Fibroblast of skin of right quadriceps (primary cell): ENCODE measurements at regions not wholly inside any gene's neighbourhood (a gene's known extent, or its start where the extent isn't known, plus 50 kb on each side); places are given as distances from the start of the nearest gene placed in this dataset.
"Not testable (repeated sequence)": the region's sequence is repeated elsewhere in the genome, so short reads cannot be mapped to it uniquely, and the experiment has no call there.

Experiments used
- DNase-seq: peaks from one replicate; pipeline ENCODE4 v3.0.0-alpha.2; 2013

GRCh38 chr11:45754741-45755140, 50.2 kb upstream of the SLC35C1 start:
- no peak for DNase-seq

GRCh38 chr11:45754261-45754709, 50.7 kb upstream of the SLC35C1 start:
- no peak for DNase-seq

DNA sequence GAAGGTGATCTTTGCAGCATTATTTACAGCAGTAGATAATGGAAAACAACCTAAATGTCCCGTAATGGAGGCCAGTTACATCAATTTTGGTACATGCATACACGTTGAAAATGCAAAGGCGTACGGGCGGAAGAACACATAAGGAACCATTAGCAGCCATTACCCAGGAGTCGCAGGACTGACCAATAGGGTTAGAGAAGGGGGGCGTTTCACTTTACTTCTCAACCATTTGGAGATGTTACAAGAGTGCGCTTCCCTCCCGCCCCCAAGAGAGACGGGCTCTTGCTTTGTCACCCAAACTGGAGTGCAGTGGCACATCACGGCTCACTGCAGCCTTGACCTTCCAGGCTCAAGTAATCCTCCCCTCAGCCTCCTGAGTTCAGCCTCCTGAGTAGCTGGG, 52.8 kb upstream of the SLC35C1 start:
- no peak for DNase-seq

DNA sequence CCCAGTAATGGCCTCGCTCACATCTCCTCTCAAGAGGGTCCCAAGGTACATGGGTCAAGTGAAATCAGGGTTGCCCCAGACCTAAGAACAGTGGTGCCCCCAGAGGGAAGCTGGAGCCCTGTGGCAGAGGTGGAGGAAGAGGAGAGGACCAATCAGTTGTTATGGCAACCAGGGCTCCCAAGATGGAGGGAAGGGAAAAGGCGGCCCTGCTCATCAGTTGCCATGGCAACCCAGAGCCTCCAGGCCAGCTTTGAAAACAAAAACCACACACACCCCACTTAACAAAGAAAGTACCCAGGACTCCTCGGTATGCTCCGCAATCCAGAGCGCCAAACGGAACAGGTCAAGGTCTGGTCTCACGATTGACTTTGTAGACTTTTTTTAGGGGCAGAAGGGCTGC, 53.5 kb upstream of the SLC35C1 start:
- no peak for DNase-seq

DNA sequence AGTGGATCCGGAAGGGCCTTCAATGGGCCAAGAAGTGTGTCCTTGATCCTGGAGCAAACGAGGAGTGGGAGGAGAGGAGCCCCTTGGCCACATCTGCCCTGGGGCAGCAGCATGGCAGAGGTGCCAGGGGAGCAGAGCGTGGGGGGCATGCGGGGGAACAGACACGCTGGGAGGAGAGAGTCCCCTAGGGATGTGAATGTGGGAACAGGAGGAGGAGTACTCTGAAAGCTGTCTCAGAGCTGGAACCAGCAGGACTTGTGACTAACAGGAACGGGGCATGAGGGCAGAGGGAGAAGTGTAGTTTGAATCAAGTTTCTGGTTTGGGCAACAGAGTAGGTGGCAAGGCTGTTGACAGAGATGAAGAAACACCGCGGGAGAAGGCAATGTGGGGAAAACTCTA, 54.5 kb upstream of the SLC35C1 start:
- no peak for DNase-seq

DNA sequence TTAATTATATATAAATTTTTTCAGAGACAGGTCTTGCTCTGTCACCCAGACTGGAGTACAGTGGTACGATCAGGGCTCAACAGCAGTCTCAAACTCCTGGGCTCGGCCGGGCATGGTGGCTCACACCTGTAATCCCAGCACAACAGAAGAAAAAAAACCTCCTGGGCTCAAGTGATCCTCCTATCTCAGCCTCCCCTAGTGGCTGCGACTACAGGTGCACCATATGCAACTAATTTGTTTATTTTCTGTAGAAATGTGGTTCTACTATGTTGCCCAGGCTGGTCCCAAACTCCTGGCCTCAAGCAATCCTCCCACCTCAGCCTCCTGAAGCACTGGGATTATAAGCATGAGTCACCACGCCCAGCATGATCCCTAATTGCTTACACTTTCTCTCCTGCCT, 56.1 kb upstream of the SLC35C1 start:
- no peak for DNase-seq

DNA sequence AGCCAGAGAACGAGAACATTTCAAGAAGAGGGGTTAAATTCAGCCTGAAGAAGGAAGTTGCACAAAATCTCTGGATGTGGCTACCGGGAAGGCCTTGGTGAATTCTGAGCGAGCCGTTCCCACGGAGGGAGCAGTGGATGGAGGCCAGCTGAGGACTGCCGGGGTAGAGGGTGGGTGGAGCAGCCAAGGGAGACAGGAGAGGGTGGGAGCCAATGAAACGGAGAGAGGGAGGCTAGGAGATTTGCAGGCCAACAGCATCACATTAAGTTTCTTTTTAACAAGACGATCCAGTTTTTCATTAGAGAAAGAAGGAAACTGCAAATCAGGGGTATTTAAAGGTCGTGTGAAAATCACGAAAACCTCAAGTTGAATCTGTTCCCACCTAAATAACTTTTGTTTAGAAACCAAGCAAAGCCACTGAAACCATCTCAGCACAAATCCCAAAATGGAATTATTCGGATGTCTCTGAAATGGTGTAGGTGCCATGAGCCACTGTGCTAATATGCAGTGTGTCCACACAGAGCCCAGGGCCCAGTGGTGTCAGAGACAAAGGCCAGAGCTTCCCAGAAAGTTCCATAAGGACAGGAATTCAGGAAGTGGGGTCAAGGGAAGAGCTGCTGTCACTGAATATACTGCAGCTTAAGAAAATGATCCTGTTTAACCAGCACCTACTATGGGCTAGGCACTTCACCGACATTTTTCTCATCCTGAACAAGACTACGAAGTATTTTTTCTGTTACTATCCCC, 59.7 kb upstream of the SLC35C1 start:
- no peak for DNase-seq

DNA sequence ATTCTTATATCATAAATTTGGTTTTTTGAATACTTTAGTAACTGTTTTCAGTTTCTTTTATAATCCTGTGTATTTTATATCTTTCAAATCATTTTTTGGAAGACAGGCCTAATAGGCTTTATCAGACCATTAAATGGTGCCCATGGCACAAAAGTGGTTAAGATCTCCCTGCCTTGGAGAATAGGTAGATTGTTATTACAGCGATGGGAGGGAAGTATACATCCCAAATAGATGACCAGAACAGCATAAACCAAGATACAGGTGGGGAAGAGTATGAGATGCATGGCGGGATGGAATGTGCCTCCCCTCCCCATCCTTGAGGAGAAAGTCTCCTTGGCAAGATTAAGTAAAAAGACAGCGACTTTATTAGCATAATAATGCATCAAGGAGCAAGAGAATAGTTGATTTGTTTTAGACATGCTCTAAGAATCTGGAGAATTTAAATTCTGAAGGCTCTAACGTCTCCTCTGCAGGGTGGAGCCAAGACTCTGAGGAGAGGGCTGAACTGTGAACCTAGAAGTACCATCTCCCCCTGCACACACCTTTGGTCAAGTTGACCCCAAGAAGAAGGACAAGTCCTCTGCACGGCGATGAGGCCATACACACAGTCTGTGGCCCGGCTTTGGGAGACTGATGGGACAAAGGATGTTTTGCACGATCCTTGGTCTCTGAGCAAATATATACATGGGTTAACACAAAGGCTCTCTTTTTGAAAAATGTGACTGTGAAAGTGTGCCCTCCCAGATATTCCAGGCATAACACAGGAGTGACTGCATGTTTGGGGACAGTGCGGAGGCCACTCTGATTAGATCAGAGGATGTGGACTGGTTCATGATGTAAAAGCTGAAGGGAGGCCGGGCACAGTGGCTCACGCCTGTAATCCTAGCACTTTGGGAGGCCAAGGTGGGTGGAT, 61.1 kb upstream of the SLC35C1 start:
- no peak for DNase-seq

DNA sequence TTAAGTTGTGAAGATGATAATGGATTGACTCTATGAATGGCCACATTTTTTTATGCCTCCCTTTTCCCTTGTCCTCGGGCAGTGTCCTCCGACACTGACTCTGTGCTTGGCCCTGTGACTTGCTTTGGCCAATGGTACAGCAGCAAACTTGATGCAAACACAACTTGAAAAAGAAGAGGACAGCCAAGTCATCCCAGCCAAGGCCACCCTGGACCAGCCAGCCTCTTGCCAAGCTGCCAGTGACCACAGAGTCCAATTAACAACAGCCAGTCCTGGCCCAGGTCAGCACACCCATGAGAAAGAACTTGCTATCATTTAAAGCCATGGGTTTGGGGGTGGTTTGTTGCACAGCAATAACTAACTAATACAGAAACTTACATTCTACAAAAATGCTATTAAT, 63.4 kb upstream of the SLC35C1 start:
- DNase-seq, result no peak

DNA sequence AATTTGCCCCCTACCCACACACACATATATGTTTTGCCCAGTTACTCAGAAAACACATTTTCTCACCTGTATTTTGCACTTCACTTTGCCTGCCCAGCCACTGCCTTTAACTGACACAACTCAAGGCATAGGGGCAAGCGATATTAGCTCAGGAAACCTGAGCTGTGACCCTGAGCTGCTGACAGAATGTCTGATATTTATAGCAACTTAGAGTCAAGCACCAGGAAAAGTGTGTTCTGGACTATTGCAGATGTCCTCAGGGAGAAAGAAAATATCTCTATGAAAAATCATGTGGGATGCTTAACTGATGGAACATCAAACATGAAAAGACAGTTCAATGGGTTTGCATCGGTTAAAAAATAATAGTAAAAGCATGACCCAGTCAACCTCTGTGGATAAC, 63.9 kb upstream of the SLC35C1 start:
- DNase-seq, result no peak

DNA sequence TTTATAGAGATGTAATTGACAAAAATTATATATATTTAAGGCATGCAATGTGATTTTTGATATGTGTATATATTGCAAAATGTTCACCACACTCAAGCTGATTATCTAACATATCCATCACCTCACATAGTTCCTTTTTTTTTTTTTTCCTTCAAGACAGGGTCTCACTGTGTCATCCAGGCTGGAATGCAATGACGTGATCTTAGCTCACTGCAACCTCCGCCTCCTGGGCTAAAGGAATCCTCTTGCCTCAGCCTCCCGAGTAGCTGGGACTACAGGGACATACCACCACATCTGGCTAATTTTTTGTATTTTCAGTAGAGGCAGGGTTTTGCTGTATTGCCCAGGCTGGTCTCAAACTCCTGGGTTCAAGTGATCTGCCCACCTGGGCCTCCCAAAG, 65.1 kb upstream of the SLC35C1 start:
- DNase-seq, result no peak

- not testable (repeated sequence) for DNase-seq
These were observed 65.9 kb upstream of the SLC35C1 start for GRCh38 chr11:45739071-45739470.

- DNase-seq, result not testable (repeated sequence)
These were observed 66.8 kb upstream of the SLC35C1 start for GRCh38 chr11:45738194-45738593.

GRCh38 chr11:45737056-45737455, 67.9 kb upstream of the SLC35C1 start:
- DNase-seq, result peak; percentile 8

- peak; percentile 23 for DNase-seq
These were observed 68.5 kb upstream of the SLC35C1 start for GRCh38 chr11:45736424-45736823.

DNA sequence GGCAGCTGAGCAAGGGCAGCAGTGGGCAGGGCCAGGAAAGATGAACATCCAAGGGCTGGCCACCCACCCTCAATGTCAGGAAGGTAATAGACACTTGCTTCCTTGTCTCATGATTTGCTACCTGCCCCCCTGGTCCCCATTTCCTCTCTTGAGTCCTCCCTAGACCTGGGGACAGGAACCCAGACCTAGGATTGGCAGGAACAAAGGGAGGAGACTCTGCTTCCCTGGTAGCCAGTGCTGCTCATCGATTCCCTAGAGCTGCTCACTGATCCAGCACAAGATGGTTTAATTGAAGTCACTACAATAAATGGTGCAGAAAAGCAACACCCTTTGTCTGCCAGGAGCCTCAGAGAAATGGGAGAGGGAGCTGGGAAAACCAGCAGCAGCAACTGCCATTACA, 67.8 kb upstream of the CHST1 start:
- DNase-seq, result no peak

GRCh38 chr11:45732343-45732742, 66.9 kb upstream of the CHST1 start:
- no peak for DNase-seq

DNA sequence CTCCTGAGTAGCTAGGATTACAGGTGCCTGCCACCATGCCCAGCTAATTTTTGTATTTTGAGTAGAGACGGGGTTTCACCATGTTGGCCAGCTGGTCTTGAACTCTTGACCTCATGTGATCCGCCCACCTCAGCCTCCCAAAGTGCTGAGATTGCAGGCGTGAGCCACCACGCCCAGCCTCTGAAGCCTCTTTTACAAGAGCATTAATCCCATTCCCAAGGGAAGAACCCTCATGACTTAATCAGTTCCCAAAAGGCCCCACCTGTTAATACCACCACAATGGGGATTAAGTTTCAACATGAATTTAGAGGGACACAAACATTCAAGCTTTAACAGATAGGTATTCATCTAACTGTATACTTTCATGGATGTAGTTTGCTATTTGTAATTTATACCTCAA, 65.7 kb upstream of the CHST1 start:
- not testable (repeated sequence) for DNase-seq

DNA sequence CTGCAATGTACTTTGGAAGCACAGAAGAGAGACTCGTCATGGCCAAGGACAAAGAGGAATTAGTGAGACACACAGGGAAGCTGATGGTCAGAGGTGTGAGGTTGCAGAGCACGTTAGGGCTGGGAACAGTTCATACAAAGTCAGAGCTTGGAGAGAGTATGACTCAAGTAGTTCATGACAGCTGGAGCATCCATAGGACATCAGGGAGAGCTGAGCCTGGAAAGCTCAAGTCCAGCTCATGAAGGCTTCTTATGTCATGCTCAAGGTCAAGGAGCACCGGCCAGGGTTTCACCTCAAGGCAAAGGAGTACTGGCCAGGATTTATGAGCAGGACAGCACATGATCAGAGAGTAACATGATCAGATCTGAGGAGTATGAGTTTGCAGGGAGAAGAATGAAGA, 64.6 kb upstream of the CHST1 start:
- DNase-seq, result no peak

DNA sequence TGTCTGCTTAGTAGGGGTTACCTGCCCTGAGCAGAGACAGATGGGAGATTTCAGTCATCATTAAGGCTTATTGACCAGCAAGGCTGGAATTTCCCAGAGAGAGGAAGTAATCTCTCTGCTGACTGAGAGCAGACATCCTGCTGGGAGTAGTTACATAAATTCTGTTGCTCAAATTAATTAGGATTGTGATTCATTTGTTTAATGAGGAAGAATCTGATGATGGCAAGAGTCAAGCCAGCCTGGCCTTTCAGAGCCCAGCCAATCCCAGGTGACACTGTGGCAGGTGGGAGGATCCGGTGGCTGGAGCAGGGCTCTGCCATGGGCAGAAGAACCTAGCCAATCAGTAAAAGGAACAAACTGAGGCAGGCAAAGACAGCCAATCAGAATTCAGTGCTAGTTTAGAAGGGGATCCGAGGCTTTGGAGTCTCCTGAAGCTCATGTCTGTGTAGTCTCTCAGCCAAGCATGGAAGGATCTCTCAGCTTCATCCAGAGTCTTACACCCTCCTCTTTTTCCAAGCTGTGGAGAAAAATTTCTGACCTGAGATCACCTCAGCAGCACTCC, 61.2 kb upstream of the CHST1 start:
- no peak for DNase-seq

DNA sequence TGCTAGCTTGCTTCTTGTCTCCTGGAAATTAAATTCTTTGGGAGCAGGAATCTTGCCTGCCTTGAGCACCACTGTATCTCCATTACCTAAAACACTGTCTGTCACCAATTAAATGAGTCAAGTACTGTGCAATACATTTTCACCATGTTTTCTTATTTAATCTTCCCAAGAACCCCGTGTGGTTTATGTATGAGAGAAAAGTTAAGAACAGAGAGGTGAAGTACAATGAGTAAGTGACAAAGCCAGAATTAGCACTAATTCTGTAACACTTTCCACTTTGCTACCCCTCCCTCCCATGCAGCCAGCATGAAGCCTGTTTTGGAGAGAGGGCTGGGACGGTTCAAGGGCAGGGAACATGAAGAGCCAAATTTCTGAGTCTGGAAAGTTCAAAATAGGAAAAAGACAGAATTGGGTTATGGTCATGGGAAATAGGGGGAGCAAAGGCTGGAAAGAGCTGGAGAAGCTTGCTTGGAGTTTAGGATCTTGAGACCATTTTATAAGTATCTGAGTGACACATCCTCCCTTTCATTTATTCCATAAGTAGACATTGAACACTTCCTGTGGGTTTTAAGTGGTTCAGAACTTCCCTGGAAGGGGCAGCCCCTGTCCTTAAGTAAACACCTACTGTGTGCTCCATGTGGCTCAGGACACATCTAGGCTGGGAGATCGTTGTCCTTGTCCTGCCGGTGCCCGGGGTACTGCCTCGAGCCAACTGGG, 60.5 kb upstream of the CHST1 start:
- DNase-seq, result no peak

GRCh38 chr11:45725121-45725520, 59.7 kb upstream of the CHST1 start:
- no peak for DNase-seq

DNA sequence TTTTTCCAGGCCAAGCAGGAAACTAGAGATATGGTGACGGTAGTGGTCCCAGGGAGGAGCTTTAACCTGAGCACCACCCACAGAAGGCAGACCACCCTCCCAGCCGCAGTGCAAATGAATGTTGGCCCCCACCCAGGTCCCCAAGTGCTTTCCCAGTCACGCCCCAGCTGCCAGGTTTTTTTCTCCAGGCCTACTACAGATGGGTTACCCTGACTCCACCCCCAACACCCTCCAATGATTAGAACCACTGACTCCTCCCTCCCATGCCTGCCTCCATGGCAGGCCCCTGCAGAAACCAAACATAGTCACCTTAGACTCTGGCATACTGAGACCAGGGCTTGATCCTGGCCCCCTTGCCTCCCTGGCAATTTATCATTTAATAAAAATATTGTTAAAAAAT, 58.7 kb upstream of the CHST1 start:
- no peak for DNase-seq
